Hepatic stellate cell (primary cell): ENCODE measurements at regions not wholly inside any gene's neighbourhood (a gene's known extent, or its start where the extent isn't known, plus 50 kb on each side); places are given as distances from the start of the nearest gene placed in this dataset.

Source experiments
- DNase-seq: peaks from one replicate; pipeline ENCODE4 v3.0.0; 2011; ENCODE audit warnings: low spot score

GRCh38 chr18:34978533-34978893 lies 62.7 kb upstream of the MAPRE2 start:
- DNase-seq, result no peak

GRCh38 chr18:34978953-34979608 lies 62.1 kb upstream of the MAPRE2 start:
- peak; percentile 82 for DNase-seq

- DNase-seq, result no peak
Measured at GRCh38 chr18:34981487-34981886, 59.7 kb upstream of the MAPRE2 start.

GRCh38 chr18:34985963-34986362 lies 55.2 kb upstream of the MAPRE2 start:
- no peak for DNase-seq

GRCh38 chr18:34990597-34990996 lies 50.6 kb upstream of the MAPRE2 start:
- DNase-seq, result no peak

- DNase-seq, result no peak
Measured at GRCh38 chr18:34991152-34991551, 50.1 kb upstream of the MAPRE2 start.
